OCI-LY3 (cell line): ENCODE measurements at regions not wholly inside any gene's neighbourhood (a gene's known extent, or its start where the extent isn't known, plus 50 kb on each side); places are given as distances from the start of the nearest gene placed in this dataset.

ENCODE experiments used
- CTCF ChIP-seq: fragments of 200-600, 300-600 bp; sonication (generic); IDR thresholded peaks from 2 replicates; pipeline ENCODE4 v1.5.1; 2014; ENCODE audit warnings: antibody characterized with exemption, low read length, low read depth
- EZH2phosphoT487 ChIP-seq: fragments of 200-600 bp; shearing (Covaris generic); IDR thresholded peaks from 2 replicates; pipeline ENCODE4 v1.6.1; 2018; ENCODE audit warnings: antibody characterized with exemption, mixed run types, low read depth

- TF ChIP-seq CTCF (no peak), EZH2phosphoT487 (no peak)
Measured at GRCh38 chr3:54034971-54035370, 87.4 kb upstream of the CACNA2D3 start.
